GM12878 (cell line): ENCODE measurements at regions not wholly inside any gene's neighbourhood (a gene's known extent, or its start where the extent isn't known, plus 50 kb on each side); places are given as distances from the start of the nearest gene placed in this dataset.

Source experiments
- ATAC-seq: fragments of 200-7000 bp; cut with Tn5 transposase; 3 replicates; pipeline ENCODE4 v1.9.1; 2020; ENCODE audit warnings: mild to moderate bottlenecking, moderate library complexity
- BruUV-seq: library from RNA; stranded (reverse); fragments of 400-500 nt; replicated peaks from 2 replicates; lab custom pipeline; 2021; lab: Mats Ljungman, UMichigan
- CTCF ChIA-PET: fragments of 300-600 bp; sonication (Branson Sonifier 250); formaldehyde crosslinking; extraction: SDS; loops from one replicate; lab custom pipeline; 2021; ENCODE audit warnings: inconsistent platforms; lab: Yijun Ruan, JAX
- POLR2A ChIA-PET: fragments of 350-600 bp; formaldehyde crosslinking; extraction: SDS; loops from one replicate; lab custom pipeline; 2021; ENCODE audit warnings: inconsistent platforms; lab: Charles Lee
- RAD21 ChIA-PET: fragments of 300-600 bp; sonication (Branson Sonifier 250); formaldehyde crosslinking; loops from one replicate; lab custom pipeline; 2023; ENCODE audit warnings: antibody characterized with exemption; ENCODE audit not compliant: unreplicated experiment; lab: Charles Lee
- SMC1A ChIA-PET: fragments of 300-600 bp; sonication (Branson Sonifier 250); formaldehyde crosslinking; loops from one replicate; lab custom pipeline; 2023; ENCODE audit not compliant: unreplicated experiment, uncharacterized antibody; lab: Charles Lee
- DNase-seq: peaks from one replicate; pipeline ENCODE4 v3.0.0-alpha.2; 2011; ENCODE audit warnings: low read depth, low spot score
- FAIRE-seq: peaks from 3 replicates; lab custom pipeline; 2011; peaks lifted over from hg19 to GRCh38; lab: Jason Lieb, UNC
- H2AFZ ChIP-seq: 2 replicates; pipeline ENCODE4 v1.6.0; 2011; ENCODE audit warnings: low read depth, low read length, control low read depth; ENCODE audit not compliant: control insufficient read depth
- H3K27ac ChIP-seq: 2 replicates; pipeline ENCODE4 v1.5.1; 2011; ENCODE audit warnings: control low read depth; ENCODE audit not compliant: control insufficient read depth, insufficient read depth
- H3K27me3 ChIP-seq, 2 experiments: replicated peaks in 1 of 2; 2 replicates each; pipeline versions ENCODE4 v1.6.0 to v1.6.1; 2011; ENCODE audit warnings: low read length in 1 of 2; ENCODE audit not compliant: control insufficient read depth in 2 of 2, insufficient read depth in 2 of 2
- H3K36me3 ChIP-seq, 2 experiments: 2 replicates each; pipeline ENCODE4 v1.5.1; 2011; ENCODE audit warnings: low read length in 1 of 2; ENCODE audit not compliant: control insufficient read depth in 2 of 2, insufficient read depth in 2 of 2
- H3K4me1 ChIP-seq: 2 replicates; pipeline ENCODE4 v1.6.1; 2011; ENCODE audit warnings: mild to moderate bottlenecking, low read length, moderate library complexity, mixed read lengths; ENCODE audit not compliant: control insufficient read depth, insufficient read depth
- H3K4me2 ChIP-seq: 2 replicates; pipeline ENCODE4 v1.6.0; 2011; ENCODE audit warnings: control low read depth; ENCODE audit not compliant: control insufficient read depth, insufficient read depth
- H3K4me3 ChIP-seq: fragments of 200-600 bp; sonication (generic); 2 replicates; pipeline ENCODE4 v1.5.1; 2016
- H3K79me2 ChIP-seq: 2 replicates; pipeline ENCODE4 v1.6.0; 2011; ENCODE audit warnings: low read length; ENCODE audit not compliant: control insufficient read depth, insufficient read depth
- H3K9ac ChIP-seq: 2 replicates; pipeline ENCODE4 v1.8.0; 2011; ENCODE audit warnings: low read length, control low read depth, mixed read lengths; ENCODE audit not compliant: control insufficient read depth, insufficient read depth
- H3K9me3 ChIP-seq: replicated peaks from 3 replicates; pipeline ENCODE4 v1.5.1; 2011; ENCODE audit warnings: mild to moderate bottlenecking, low read length; ENCODE audit not compliant: control insufficient read depth, insufficient read depth
- H4K20me1 ChIP-seq: 2 replicates; pipeline ENCODE4 v1.6.0; 2011; ENCODE audit not compliant: control insufficient read depth, insufficient read depth
- BCL11A ChIP-seq: IDR thresholded peaks from 2 replicates; pipeline ENCODE4 v1.6.1; 2011; ENCODE audit warnings: low read depth, low read length
- CBFB ChIP-seq: IDR thresholded peaks from 2 replicates; pipeline ENCODE4 v1.6.1; 2016; ENCODE audit warnings: antibody characterized with exemption, low read depth
- CEBPB ChIP-seq, 2 experiments: fragments of 150-350 bp in 1 of 2; IDR thresholded peaks; 2 replicates each; pipeline ENCODE4 v1.6.1; 2012 to 2014; ENCODE audit warnings: low read depth in 2 of 2, low read length in 2 of 2, borderline replicate concordance in 1 of 2, inconsistent platforms in 1 of 2
- CREM ChIP-seq: IDR thresholded peaks from 2 replicates; pipeline ENCODE4 v1.6.1; 2014; ENCODE audit warnings: antibody characterized with exemption, low read depth
- ETV6 ChIP-seq, 2 experiments: fragments of 450-650 bp in 1 of 2; IDR thresholded peaks in 1 of 2; conservative IDR thresholded peaks in 1 of 2; 2 replicates each; pipeline ENCODE4 v1.6.1; 2014; ENCODE audit warnings: antibody characterized with exemption in 1 of 2, borderline replicate concordance in 1 of 2, low read depth in 1 of 2, mild to moderate bottlenecking in 1 of 2, moderate library complexity in 1 of 2
- FOXK2 ChIP-seq: fragments of 450-650 bp; IDR thresholded peaks from 2 replicates; pipeline ENCODE4 v1.6.1; 2017; ENCODE audit warnings: mild to moderate bottlenecking, moderate library complexity
- IKZF1 ChIP-seq: fragments of 450-650 bp; conservative IDR thresholded peaks from 2 replicates; pipeline ENCODE4 v1.6.1; 2017; ENCODE audit warnings: antibody characterized with exemption, mild to moderate bottlenecking
- IKZF2 ChIP-seq, 2 experiments: fragments of 450-650 bp; IDR thresholded peaks; 2 replicates each; pipeline ENCODE4 v1.6.1; 2017; ENCODE audit warnings: mild to moderate bottlenecking in 2 of 2, moderate library complexity in 2 of 2
- IRF4 ChIP-seq: IDR thresholded peaks from 2 replicates; pipeline ENCODE4 v1.6.1; 2011; ENCODE audit warnings: low read depth, low read length
- JUNB ChIP-seq: IDR thresholded peaks from 2 replicates; pipeline ENCODE4 v1.6.1; 2016; ENCODE audit warnings: antibody characterized with exemption, mild to moderate bottlenecking
- JUND ChIP-seq: IDR thresholded peaks from 2 replicates; pipeline ENCODE4 v1.6.1; 2012; ENCODE audit warnings: low read depth, mild to moderate bottlenecking, low read length, improper control_type of control experiment, moderate library complexity
- MEF2A ChIP-seq: IDR thresholded peaks from 2 replicates; pipeline ENCODE4 v1.6.1; 2011; ENCODE audit warnings: low read depth, mild to moderate bottlenecking, low read length, moderate library complexity; ENCODE audit not compliant: insufficient read depth
- MLLT1 ChIP-seq: fragments of 450-650 bp; IDR thresholded peaks from 2 replicates; pipeline ENCODE4 v1.6.1; 2016; ENCODE audit warnings: mild to moderate bottlenecking
- MTA2 ChIP-seq: fragments of 450-650 bp; IDR thresholded peaks from 2 replicates; pipeline ENCODE4 v1.6.1; 2016; ENCODE audit warnings: low read depth, mild to moderate bottlenecking, moderate library complexity
- POU2F2 ChIP-seq: IDR thresholded peaks from 3 replicates; pipeline ENCODE4 v1.6.1; 2011; ENCODE audit warnings: low read depth, mild to moderate bottlenecking, low read length, borderline replicate concordance
- RUNX3 ChIP-seq: IDR thresholded peaks from 2 replicates; pipeline ENCODE4 v1.6.1; 2012; ENCODE audit warnings: low read length, inconsistent platforms
- SUZ12 ChIP-seq: fragments of 200-600 bp; sonication (generic); IDR thresholded peaks from one replicate; pipeline ENCODE4 v1.6.1; 2018; ENCODE audit warnings: antibody characterized with exemption, mild to moderate bottlenecking; ENCODE audit not compliant: unreplicated experiment
- TCF7 ChIP-seq: IDR thresholded peaks from 2 replicates; pipeline ENCODE4 v1.6.1; 2014; ENCODE audit warnings: antibody characterized with exemption, borderline replicate concordance
- in situ Hi-C: fragments of 300-500 bp; cut with MboI; formaldehyde crosslinking; loops from 9 replicates; pipeline ENCODE4 v1.14.3; 2018; ENCODE audit warnings: mixed read lengths
- intact Hi-C: fragments of 100-400 bp; cut with micrococcal nuclease; formaldehyde crosslinking; loops from one replicate; pipeline ENCODE4 v1.14.2; 2022; ENCODE audit not compliant: unreplicated experiment
- TF ChIP-seq, protein P1 (sequence below): IDR thresholded peaks from 2 replicates; pipeline ENCODE4 v1.6.1; 2011; ENCODE audit warnings: low read depth, mild to moderate bottlenecking, low read length, moderate library complexity, borderline replicate concordance; ENCODE audit errors: extremely low read depth
- TF ChIP-seq, protein P2 (sequence below): fragments of 450-650 bp; IDR thresholded peaks from 2 replicates; pipeline ENCODE4 v1.6.1; 2017; ENCODE audit warnings: mild to moderate bottlenecking, low read depth, inconsistent platforms; ENCODE audit not compliant: poor library complexity, severe bottlenecking
- TF ChIP-seq, protein P3 (sequence below): IDR thresholded peaks from 2 replicates; pipeline ENCODE4 v1.6.1; 2012; ENCODE audit warnings: low read length, inconsistent platforms

DNA sequence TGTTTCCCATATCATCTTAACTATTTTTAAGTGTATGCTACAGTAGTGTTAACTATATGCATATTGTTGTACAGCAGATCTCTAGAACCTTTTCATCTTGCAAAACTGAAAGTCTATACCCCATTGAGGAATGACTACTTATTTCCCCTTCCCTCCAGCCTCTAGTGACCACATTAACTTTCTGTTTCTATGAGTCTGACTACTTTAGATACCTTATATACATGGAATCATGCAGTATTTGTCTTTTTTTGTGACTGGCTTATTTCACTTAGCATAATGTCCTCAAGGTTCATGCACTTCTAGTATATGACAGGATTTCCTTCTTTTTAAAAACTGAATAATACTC lies 96.5 kb upstream of the BTG3 start:
- H3K27ac ChIP-seq: no peak overlapping the region
- CTCF ChIA-PET: interaction anchor here (0.9 kb wide), 1 partner anchor 107 kb away, joined by 3 read pairs; no protein-coding TSS in a partner anchor
- POLR2A ChIA-PET: interaction anchor here (0.9 kb wide), 1 partner anchor 109 kb away, joined by 3 read pairs; no protein-coding TSS in a partner anchor
- TF ChIP-seq, protein P1, sequence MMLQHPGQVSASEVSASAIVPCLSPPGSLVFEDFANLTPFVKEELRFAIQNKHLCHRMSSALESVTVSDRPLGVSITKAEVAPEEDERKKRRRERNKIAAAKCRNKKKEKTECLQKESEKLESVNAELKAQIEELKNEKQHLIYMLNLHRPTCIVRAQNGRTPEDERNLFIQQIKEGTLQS: no peak
- TF ChIP-seq IKZF1 (peak; percentile 49), ETV6 (conservative IDR thresholded peaks at IDR 0.05 in 1 of 2, IDR thresholded peaks at IDR 0.05 in 1 of 2; ENCODE audit: borderline replicate concordance in 1 of 2, low read depth in 1 of 2) (peak in 1 of 2 experiments; percentile 86; a peak in 2 of 4 replicates), CREM (0 out of 2 replicates have a peak, but pooled peaks have one; percentile 18), MLLT1 (no peak), POU2F2 (0 out of 3 replicates have a peak, but pooled peaks have one; percentile 31), SUZ12 (no peak), RUNX3 (peak; percentile 88), MEF2A (0 out of 2 replicates have a peak, but pooled peaks have one; percentile 37), CBFB (0 out of 2 replicates have a peak, but pooled peaks have one; percentile 30), TCF7 (peak; percentile 47; the same call in 1 of the 2 replicates), IRF4 (0 out of 2 replicates have a peak, but pooled peaks have one; percentile 37), FOXK2 (no peak), JUND (0 out of 2 replicates have a peak, but pooled peaks have one; percentile 13), BCL11A (peak; percentile 58; the same call in 1 of the 2 replicates), JUNB (peak; percentile 62), MTA2 (peak; percentile 34; the same call in 1 of the 2 replicates), IKZF2 (IDR thresholded peaks at IDR 0.05) (peak; percentile 59 to 74), CEBPB (IDR thresholded peaks at IDR 0.05; ENCODE audit: borderline replicate concordance in 1 of 2, low read depth in 2 of 2, low read length in 2 of 2) (no peak)
- TF ChIP-seq, protein P2, sequence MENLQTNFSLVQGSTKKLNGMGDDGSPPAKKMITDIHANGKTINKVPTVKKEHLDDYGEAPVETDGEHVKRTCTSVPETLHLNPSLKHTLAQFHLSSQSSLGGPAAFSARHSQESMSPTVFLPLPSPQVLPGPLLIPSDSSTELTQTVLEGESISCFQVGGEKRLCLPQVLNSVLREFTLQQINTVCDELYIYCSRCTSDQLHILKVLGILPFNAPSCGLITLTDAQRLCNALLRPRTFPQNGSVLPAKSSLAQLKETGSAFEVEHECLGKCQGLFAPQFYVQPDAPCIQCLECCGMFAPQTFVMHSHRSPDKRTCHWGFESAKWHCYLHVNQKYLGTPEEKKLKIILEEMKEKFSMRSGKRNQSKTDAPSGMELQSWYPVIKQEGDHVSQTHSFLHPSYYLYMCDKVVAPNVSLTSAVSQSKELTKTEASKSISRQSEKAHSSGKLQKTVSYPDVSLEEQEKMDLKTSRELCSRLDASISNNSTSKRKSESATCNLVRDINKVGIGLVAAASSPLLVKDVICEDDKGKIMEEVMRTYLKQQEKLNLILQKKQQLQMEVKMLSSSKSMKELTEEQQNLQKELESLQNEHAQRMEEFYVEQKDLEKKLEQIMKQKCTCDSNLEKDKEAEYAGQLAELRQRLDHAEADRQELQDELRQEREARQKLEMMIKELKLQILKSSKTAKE: peak; percentile 66
- TF ChIP-seq, protein P3, sequence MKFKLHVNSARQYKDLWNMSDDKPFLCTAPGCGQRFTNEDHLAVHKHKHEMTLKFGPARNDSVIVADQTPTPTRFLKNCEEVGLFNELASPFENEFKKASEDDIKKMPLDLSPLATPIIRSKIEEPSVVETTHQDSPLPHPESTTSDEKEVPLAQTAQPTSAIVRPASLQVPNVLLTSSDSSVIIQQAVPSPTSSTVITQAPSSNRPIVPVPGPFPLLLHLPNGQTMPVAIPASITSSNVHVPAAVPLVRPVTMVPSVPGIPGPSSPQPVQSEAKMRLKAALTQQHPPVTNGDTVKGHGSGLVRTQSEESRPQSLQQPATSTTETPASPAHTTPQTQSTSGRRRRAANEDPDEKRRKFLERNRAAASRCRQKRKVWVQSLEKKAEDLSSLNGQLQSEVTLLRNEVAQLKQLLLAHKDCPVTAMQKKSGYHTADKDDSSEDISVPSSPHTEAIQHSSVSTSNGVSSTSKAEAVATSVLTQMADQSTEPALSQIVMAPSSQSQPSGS: peak; percentile 54

More for the DNA sequence above, 96.5 kb upstream of the BTG3 start:
- H3K36me3 ChIP-seq: no peaks in the 10 kb centered on the region
- in situ Hi-C loops (no loop called here), intact Hi-C loops (loop anchor here (2.0 kb wide), 1 partner anchor 72 kb away; no protein-coding TSS in a partner anchor)
- H4K20me1 ChIP-seq: no peaks in the 10 kb centered on the region
- H3K4me3 ChIP-seq: no peak overlapping the region
- H3K27me3 ChIP-seq: no peaks in the 10 kb centered on the region
- DNase-seq (peak; percentile 67), ATAC-seq (peak; percentile 99), FAIRE-seq (peak; percentile 91)
- no peak overlapping the region for H2AFZ ChIP-seq
- RAD21 ChIA-PET: no interaction called here
- H3K4me2 ChIP-seq: peak overlapping the region; percentile 19; the same call in 1 of the 2 replicates
- H3K9me3 ChIP-seq: no peaks in the 10 kb centered on the region; the same call in 2 of the 3 replicates
- peaks cover 10% of the 10 kb centered on the region for H3K4me1 ChIP-seq
- H3K9ac ChIP-seq: no peak overlapping the region
- BruUV-seq: no TSS peak
- no peaks in the 10 kb centered on the region for H3K79me2 ChIP-seq
- SMC1A ChIA-PET: no interaction called here
